K562 (cell line): ENCODE measurements at regions not wholly inside any gene's neighbourhood (a gene's known extent, or its start where the extent isn't known, plus 50 kb on each side); places are given as distances from the start of the nearest gene placed in this dataset.

Experiments used
- ATAC-seq: fragments of 200-7000 bp; cut with Tn5 transposase; 3 replicates; pipeline ENCODE4 v1.9.1; 2020; ENCODE audit warnings: moderate library complexity
- BruUV-seq: library from RNA; stranded (reverse); fragments of 400-500 nt; replicated peaks from 2 replicates; lab custom pipeline; 2021; lab: Mats Ljungman, UMichigan
- CTCF ChIA-PET: fragments of 300-600 bp; formaldehyde crosslinking; extraction: SDS; loops from one replicate; lab custom pipeline; 2021; ENCODE audit warnings: low intra/inter-chr PET ratio; lab: Yijun Ruan, JAX
- POLR2A ChIA-PET: fragments of 300-600, 350-650 bp; sonication (Branson Sonifier 250); formaldehyde crosslinking; extraction: SDS; loops from one replicate; lab custom pipeline; 2021; ENCODE audit warnings: antibody characterized with exemption, inconsistent platforms; lab: Yijun Ruan, JAX
- DNase-seq, 4 experiments: peaks; one replicate each; pipeline versions ENCODE4 v3.0.0 to v3.0.0-alpha.2; 2011 to 2018; ENCODE audit warnings: low spot score in 3 of 4, mixed read lengths in 3 of 4; ENCODE audit errors: extremely low read depth in 1 of 4
- FAIRE-seq: peaks from 2 replicates; lab custom pipeline; 2011; peaks lifted over from hg19 to GRCh38; lab: Jason Lieb, UNC
- H2AFZ ChIP-seq: 2 replicates; pipeline ENCODE4 v1.6.0; 2011; ENCODE audit warnings: low read depth, low read length, control low read depth, inconsistent platforms
- H3K27ac ChIP-seq: fragments of 200-600 bp; 3 replicates; pipeline ENCODE4 v1.8.0; 2011; ENCODE audit warnings: low read depth, mild to moderate bottlenecking, control low read depth, inconsistent platforms, low read length, moderate library complexity, mixed read lengths; ENCODE audit errors: extremely low read depth
- H3K27me3 ChIP-seq, 2 experiments: fragments of 300-600 bp in 1 of 2; 2 replicates in 1 of 2; 3 replicates in 1 of 2; pipeline versions ENCODE4 v1.6.0 to v1.8.0; 2011; ENCODE audit warnings: inconsistent platforms in 2 of 2, low read length in 2 of 2, mild to moderate bottlenecking in 1 of 2, mixed read lengths in 1 of 2, moderate library complexity in 1 of 2; ENCODE audit not compliant: control insufficient read depth in 2 of 2, insufficient read depth in 2 of 2
- H3K36me3 ChIP-seq: fragments of 300-600 bp; 3 replicates; pipeline ENCODE4 v1.8.0; 2011; ENCODE audit warnings: mild to moderate bottlenecking, low read length, inconsistent platforms; ENCODE audit not compliant: control insufficient read depth, insufficient read depth
- H3K4me1 ChIP-seq, 2 experiments: fragments of 200-600 bp in 1 of 2; replicated peaks in 1 of 2; 2 replicates in 1 of 2; 3 replicates in 1 of 2; pipeline versions ENCODE4 v1.5.1 to v1.8.0; 2011; ENCODE audit warnings: inconsistent platforms in 2 of 2, low read length in 2 of 2, mild to moderate bottlenecking in 1 of 2, mixed read lengths in 1 of 2, moderate library complexity in 1 of 2; ENCODE audit not compliant: control insufficient read depth in 2 of 2, insufficient read depth in 2 of 2
- H3K4me2 ChIP-seq: 2 replicates; pipeline ENCODE4 v1.6.1; 2011; ENCODE audit warnings: low read length, control low read depth, inconsistent platforms, mixed read lengths; ENCODE audit not compliant: insufficient read depth
- H3K4me3 ChIP-seq: fragments of 200-600 bp; sonication (generic), shearing (Covaris generic); 2 replicates; pipeline ENCODE4 v1.5.1; 2016; ENCODE audit warnings: control low read depth, inconsistent platforms
- H3K79me2 ChIP-seq: fragments of 200-600 bp; 3 replicates; pipeline ENCODE4 v1.8.0; 2011; ENCODE audit warnings: low read length, inconsistent platforms; ENCODE audit not compliant: control insufficient read depth, insufficient read depth
- H3K9ac ChIP-seq, 2 experiments: 2 replicates each; pipeline versions ENCODE4 v1.6.0 to v1.6.1; 2011; ENCODE audit warnings: low read depth in 2 of 2, low read length in 2 of 2, control low read depth in 1 of 2, inconsistent platforms in 1 of 2, mild to moderate bottlenecking in 1 of 2, mixed read lengths in 1 of 2; ENCODE audit not compliant: insufficient read depth in 1 of 2
- H3K9me1 ChIP-seq: one replicate; pipeline ENCODE4 v1.6.0; 2011; ENCODE audit warnings: inconsistent platforms, mild to moderate bottlenecking, low read length, moderate library complexity; ENCODE audit not compliant: control insufficient read depth, insufficient read depth
- H3K9me3 ChIP-seq: replicated peaks from 2 replicates; pipeline ENCODE4 v1.5.1; 2011; ENCODE audit warnings: low read depth, low read length, inconsistent platforms; ENCODE audit not compliant: control insufficient read depth, insufficient read depth
- H4K20me1 ChIP-seq: replicated peaks from 2 replicates; pipeline ENCODE4 v1.6.1; 2011; ENCODE audit warnings: low read length, inconsistent platforms, mixed read lengths; ENCODE audit not compliant: control insufficient read depth, insufficient read depth
- CBFA2T2 ChIP-seq: fragments of 450-650 bp; conservative IDR thresholded peaks from 2 replicates; pipeline ENCODE4 v1.6.1; 2017; ENCODE audit warnings: mild to moderate bottlenecking
- ETV6 ChIP-seq, 3 experiments: fragments of 150-350 bp in 1 of 3; sonication (generic) in 1 of 3; formaldehyde crosslinking in 1 of 3; IDR thresholded peaks; 2 replicates each; pipeline versions ENCODE4 v1.6.1 to v1.8.0; 2014 to 2022; ENCODE audit warnings: borderline replicate concordance in 2 of 3, low read depth in 2 of 3, antibody characterized with exemption in 1 of 3, low read length in 1 of 3, mild to moderate bottlenecking in 1 of 3, missing genetic modification reagents in 1 of 3
- GTF2F1 ChIP-seq: IDR thresholded peaks from 2 replicates; pipeline ENCODE4 v1.6.1; 2011; ENCODE audit warnings: low read depth, low read length, improper control_type of control experiment
- HNRNPUL1 ChIP-seq: fragments of 200-400 bp; formaldehyde crosslinking; IDR thresholded peaks from 2 replicates; pipeline ENCODE4 v1.6.1; 2017; ENCODE audit warnings: low read length
- MCM7 ChIP-seq, 2 experiments: fragments of 450-650 bp; IDR thresholded peaks; 2 replicates each; pipeline ENCODE4 v1.6.1; 2016 to 2018
- MNT ChIP-seq, 2 experiments: fragments of 450-650 bp; conservative IDR thresholded peaks; 2 replicates each; pipeline ENCODE4 v1.6.1; 2017; ENCODE audit warnings: mild to moderate bottlenecking in 2 of 2, moderate library complexity in 2 of 2
- NCOA6 ChIP-seq: fragments of 450-650 bp; IDR thresholded peaks from 2 replicates; pipeline ENCODE4 v1.6.1; 2017; ENCODE audit warnings: mild to moderate bottlenecking
- NRF1 ChIP-seq, 2 experiments: fragments of 450-650 bp; IDR thresholded peaks in 1 of 2; conservative IDR thresholded peaks in 1 of 2; 2 replicates each; pipeline ENCODE4 v1.6.1; 2014; ENCODE audit warnings: mild to moderate bottlenecking in 2 of 2
- PCBP2 ChIP-seq: fragments of 200-400 bp; formaldehyde crosslinking; IDR thresholded peaks from 2 replicates; pipeline ENCODE4 v1.6.1; 2018; ENCODE audit warnings: low read length, low read depth, mild to moderate bottlenecking, moderate library complexity; ENCODE audit not compliant: poor library complexity, severe bottlenecking
- TSC22D4 ChIP-seq: fragments of 450-650 bp; IDR thresholded peaks from 2 replicates; pipeline ENCODE4 v1.6.1; 2016; ENCODE audit warnings: missing genetic modification characterization, missing biosample characterization, control low read depth
- ZC3H11A ChIP-seq: IDR thresholded peaks from 2 replicates; pipeline ENCODE4 v1.6.1; 2012; ENCODE audit warnings: low read depth, low read length, improper control_type of control experiment
- ZNF311 ChIP-seq: fragments of 250-450 bp; sonication (Bioruptor Pico); IDR thresholded peaks from 2 replicates; pipeline ENCODE4 v1.4.0; 2020; ENCODE audit warnings: mild to moderate bottlenecking, moderate library complexity
- ZNF41 ChIP-seq: fragments of 250-450 bp; sonication (Bioruptor Pico); conservative IDR thresholded peaks from 2 replicates; pipeline ENCODE4 v1.4.0; 2020; ENCODE audit warnings: mild to moderate bottlenecking
- WGBS: fragments of 100-300 bp; shearing (Covaris generic); methylation state at CpG from one replicate; pipeline ENCODE4 v1.1.6; 2016; ENCODE audit warnings: low coverage, mixed read lengths; ENCODE audit not compliant: insufficient coverage; ENCODE audit errors: missing lambda C conversion rate; 5-methylcytosine and 5-hydroxymethylcytosine counted together
- in situ Hi-C: fragments of 300-500 bp; cut with MboI; formaldehyde crosslinking; loops from 4 replicates; pipeline ENCODE4 v1.15.0; 2018; ENCODE audit warnings: inconsistent platforms, mixed read lengths
- intact Hi-C: fragments of 100-400 bp; cut with micrococcal nuclease; formaldehyde crosslinking; loops from 2 replicates; pipeline ENCODE4 v1.14.2; 2022
- TF ChIP-seq, protein P1 (sequence below): IDR thresholded peaks from 2 replicates; pipeline ENCODE4 v1.6.1; 2011; ENCODE audit warnings: borderline replicate concordance, low read depth, mild to moderate bottlenecking, moderate library complexity, low read length; ENCODE audit not compliant: insufficient read depth, poor library complexity, severe bottlenecking

DNA sequence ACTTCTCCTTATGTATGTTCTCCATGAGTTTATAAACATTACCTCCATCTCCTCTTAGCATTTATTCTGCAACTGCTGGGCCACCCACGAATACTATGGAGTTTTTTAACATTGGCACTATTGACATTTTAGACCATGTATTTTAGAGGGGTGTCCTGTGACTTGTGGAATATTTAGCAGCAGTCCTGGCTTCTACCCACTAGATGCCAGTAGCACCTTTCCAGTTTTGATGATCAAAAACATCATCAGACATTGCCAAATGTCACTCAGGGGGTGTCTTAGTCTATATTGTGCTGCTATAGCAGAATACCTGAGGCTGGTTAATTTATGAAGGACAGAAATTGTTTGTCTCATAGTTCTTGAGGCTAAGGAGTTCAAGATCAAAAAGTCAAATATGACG, 187.5 kb upstream of the RORB start:
- in situ Hi-C loops, result no loop called here
- no peaks in the 10 kb centered on the region for H3K4me1 ChIP-seq
- no peak overlapping the region for H2AFZ ChIP-seq
- no TSS peak for BruUV-seq
- CTCF ChIA-PET, result no interaction called here
- H3K79me2 ChIP-seq, result no peaks in the 10 kb centered on the region
- no peak for TF ChIP-seq MCM7 (IDR thresholded peaks at IDR 0.05)
- no peak for TF ChIP-seq HNRNPUL1
- H3K4me3 ChIP-seq, result no peak overlapping the region
- FAIRE-seq, result no peak
- no peak overlapping the region for H3K4me2 ChIP-seq
- no peaks in the 10 kb centered on the region for H3K36me3 ChIP-seq
- no peak overlapping the region for H3K9ac ChIP-seq
- no peaks in the 10 kb centered on the region for H3K9me1 ChIP-seq
- POLR2A ChIA-PET, result no interaction called here
- no peaks in the 10 kb centered on the region for H4K20me1 ChIP-seq
- no peak overlapping the region for H3K27ac ChIP-seq
- H3K9me3 ChIP-seq, result no peaks in the 10 kb centered on the region
- no peak for DNase-seq
- intact Hi-C loops, result no loop called here
- H3K27me3 ChIP-seq, result no peaks in the 10 kb centered on the region
- ATAC-seq, result no peak
- 11% methylated on average over 2 of the region's 2 CpGs for WGBS

DNA sequence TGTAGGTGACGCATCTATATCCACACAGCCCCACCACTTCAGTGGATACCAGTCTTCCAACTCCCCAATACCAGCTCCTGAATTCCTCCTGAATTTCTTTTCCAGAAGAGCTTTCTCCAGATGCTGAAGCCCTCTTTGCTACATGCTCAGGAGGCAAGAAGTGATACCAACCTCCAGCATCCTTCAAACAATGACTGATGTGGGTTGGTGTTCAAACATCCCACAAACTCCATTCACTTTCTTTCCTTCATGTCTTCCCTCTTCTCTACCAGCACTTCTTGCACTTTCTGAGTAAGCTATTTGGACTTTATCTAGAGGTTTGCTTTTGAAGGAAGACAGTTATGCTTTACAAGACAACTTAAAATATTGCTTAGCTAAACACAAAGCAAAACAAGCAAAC, 179.9 kb upstream of the RORB start:
- no peak overlapping the region for H3K4me3 ChIP-seq
- ChIA-PET POLR2A (no interaction called here), CTCF (no interaction called here)
- H2AFZ ChIP-seq, result no peak overlapping the region
- in situ Hi-C loops (no loop called here), intact Hi-C loops (no loop called here)
- ATAC-seq (no peak), DNase-seq (no peak), FAIRE-seq (no peak)
- no CpG with 5 or more reads among the region's 1 CpG for WGBS
- H3K27me3 ChIP-seq, result no peaks in the 10 kb centered on the region
- H3K27ac ChIP-seq, result no peak overlapping the region
- H4K20me1 ChIP-seq, result no peaks in the 10 kb centered on the region
- no peak overlapping the region for H3K4me2 ChIP-seq
- no peaks in the 10 kb centered on the region for H3K79me2 ChIP-seq
- H3K9me3 ChIP-seq, result no peaks in the 10 kb centered on the region
- no peaks in the 10 kb centered on the region for H3K4me1 ChIP-seq
- H3K9me1 ChIP-seq, result no peaks in the 10 kb centered on the region
- no peaks in the 10 kb centered on the region for H3K36me3 ChIP-seq
- no peak overlapping the region for H3K9ac ChIP-seq
- BruUV-seq, result no TSS peak
- no peak for TF ChIP-seq MNT (conservative IDR thresholded peaks at IDR 0.05)
- TF ChIP-seq, protein P1, sequence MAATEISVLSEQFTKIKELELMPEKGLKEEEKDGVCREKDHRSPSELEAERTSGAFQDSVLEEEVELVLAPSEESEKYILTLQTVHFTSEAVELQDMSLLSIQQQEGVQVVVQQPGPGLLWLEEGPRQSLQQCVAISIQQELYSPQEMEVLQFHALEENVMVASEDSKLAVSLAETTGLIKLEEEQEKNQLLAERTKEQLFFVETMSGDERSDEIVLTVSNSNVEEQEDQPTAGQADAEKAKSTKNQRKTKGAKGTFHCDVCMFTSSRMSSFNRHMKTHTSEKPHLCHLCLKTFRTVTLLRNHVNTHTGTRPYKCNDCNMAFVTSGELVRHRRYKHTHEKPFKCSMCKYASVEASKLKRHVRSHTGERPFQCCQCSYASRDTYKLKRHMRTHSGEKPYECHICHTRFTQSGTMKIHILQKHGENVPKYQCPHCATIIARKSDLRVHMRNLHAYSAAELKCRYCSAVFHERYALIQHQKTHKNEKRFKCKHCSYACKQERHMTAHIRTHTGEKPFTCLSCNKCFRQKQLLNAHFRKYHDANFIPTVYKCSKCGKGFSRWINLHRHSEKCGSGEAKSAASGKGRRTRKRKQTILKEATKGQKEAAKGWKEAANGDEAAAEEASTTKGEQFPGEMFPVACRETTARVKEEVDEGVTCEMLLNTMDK, result no peak
- TF ChIP-seq NRF1 (conservative IDR thresholded peaks at IDR 0.05 in 1 of 2, IDR thresholded peaks at IDR 0.05 in 1 of 2), result no peak
- TF ChIP-seq GTF2F1, result no peak
- no peak for TF ChIP-seq NCOA6
- TF ChIP-seq PCBP2, result no peak
- no peak for TF ChIP-seq ZC3H11A
- TF ChIP-seq ZNF311 (CRISPR knock-in tag), result no peak
- no peak for TF ChIP-seq CBFA2T2
- TF ChIP-seq ETV6 (IDR thresholded peaks at IDR 0.05; ENCODE audit: borderline replicate concordance in 1 of 2, low read depth in 2 of 2, low read length in 1 of 2), result no peak
- no peak for TF ChIP-seq ETV6 (CRISPR knock-in tag; IDR thresholded peaks at IDR 0.05; ENCODE audit: borderline replicate concordance)
- no peak for TF ChIP-seq TSC22D4 (tag)
- TF ChIP-seq ZNF41 (CRISPR knock-in tag), result no peak
